SK-N-SH (cell line): ENCODE measurements at regions not wholly inside any gene's neighbourhood (a gene's known extent, or its start where the extent isn't known, plus 50 kb on each side); places are given as distances from the start of the nearest gene placed in this dataset.

ENCODE experiments used
- CTCF ChIA-PET: fragments of 300-600, 350-600 bp; formaldehyde crosslinking; extraction: SDS; loops from one replicate; lab custom pipeline; 2021; lab: Yijun Ruan, JAX
- POLR2A ChIA-PET: fragments of 350-600 bp; sonication (Branson Sonifier 250); formaldehyde crosslinking; extraction: SDS; loops from one replicate; lab custom pipeline; 2020; ENCODE audit warnings: antibody characterized with exemption, inconsistent platforms; lab: Yijun Ruan, JAX
- DNase-seq: peaks from one replicate; pipeline ENCODE4 v3.0.0; 2012
- H2AFZ ChIP-seq: fragments of 200-600 bp; sonication (generic); 2 replicates; pipeline ENCODE4 v1.8.1; 2016; ENCODE audit warnings: antibody characterized with exemption, mild to moderate bottlenecking, low read depth
- H3F3A ChIP-seq: fragments of 200-600 bp; sonication (generic); replicated peaks from 2 replicates; pipeline ENCODE3; 2016; ENCODE audit warnings: antibody characterized with exemption, mild to moderate bottlenecking; ENCODE audit not compliant: insufficient read depth
- H3K27ac ChIP-seq, 2 experiments: fragments of 200-500 bp in 1 of 2; fragments of 200-600 bp in 1 of 2; sonication (Bioruptor generic) in 1 of 2; sonication (generic), shearing (Covaris generic) in 1 of 2; 2 replicates each; pipeline versions ENCODE4 v1.5.1 to v1.6.1; 2014 to 2016; ENCODE audit warnings: low read depth in 2 of 2, inconsistent platforms in 1 of 2, low read length in 1 of 2, mild to moderate bottlenecking in 1 of 2, mixed read lengths in 1 of 2
- H3K27me3 ChIP-seq: fragments of 200-600 bp; sonication (generic), shearing (Covaris generic); 2 replicates; pipeline ENCODE4 v1.6.1; 2016; ENCODE audit warnings: mixed run types; ENCODE audit not compliant: insufficient read depth
- H3K36me3 ChIP-seq, 2 experiments: fragments of 200-500 bp in 1 of 2; fragments of 200-600 bp in 1 of 2; sonication (Bioruptor generic) in 1 of 2; sonication (generic) in 1 of 2; replicated peaks in 1 of 2; 2 replicates each; pipeline versions ENCODE3 to v1.5.1; 2014 to 2016; ENCODE audit warnings: low read length in 1 of 2, mild to moderate bottlenecking in 1 of 2; ENCODE audit not compliant: insufficient read depth in 2 of 2, control insufficient read depth in 1 of 2
- H3K4me1 ChIP-seq, 2 experiments: fragments of 200-500 bp in 1 of 2; fragments of 200-600 bp in 1 of 2; sonication (Bioruptor generic) in 1 of 2; sonication (generic), shearing (Covaris generic) in 1 of 2; 2 replicates each; pipeline versions ENCODE4 v1.5.1 to v1.6.1; 2014 to 2016; ENCODE audit warnings: low read depth in 1 of 2, low read length in 1 of 2, mixed run types in 1 of 2; ENCODE audit not compliant: insufficient read depth in 2 of 2, control insufficient read depth in 1 of 2
- H3K4me2 ChIP-seq: fragments of 200-600 bp; sonication (generic), shearing (Covaris generic); 2 replicates; pipeline ENCODE4 v1.6.1; 2017; ENCODE audit warnings: mixed run types
- H3K4me3 ChIP-seq, 2 experiments: fragments of 200-500 bp in 1 of 2; fragments of 200-600 bp in 1 of 2; sonication (Bioruptor generic) in 1 of 2; sonication (generic), shearing (Covaris generic) in 1 of 2; 2 replicates each; pipeline versions ENCODE4 v1.5.1 to v1.8.1; 2014 to 2016; ENCODE audit warnings: low read depth in 2 of 2, inconsistent platforms in 1 of 2, low read length in 1 of 2, mild to moderate bottlenecking in 1 of 2, mixed read lengths in 1 of 2, moderate library complexity in 1 of 2
- H3K79me2 ChIP-seq: fragments of 200-600 bp; sonication (generic); 2 replicates; pipeline ENCODE4 v1.8.1; 2017; ENCODE audit warnings: mild to moderate bottlenecking; ENCODE audit not compliant: insufficient read depth
- H3K9ac ChIP-seq: fragments of 200-600 bp; sonication (generic); 2 replicates; pipeline ENCODE4 v1.6.1; 2017; ENCODE audit warnings: mixed run types
- H3K9me2 ChIP-seq: fragments of 200-600 bp; sonication (generic); 2 replicates; pipeline ENCODE4 v1.6.1; 2017; ENCODE audit warnings: mixed run types
- H3K9me3 ChIP-seq: fragments of 200-600 bp; sonication (generic); 2 replicates; pipeline ENCODE4 v1.6.1; 2017; ENCODE audit warnings: mixed run types, mild to moderate bottlenecking, moderate library complexity
- H4K20me1 ChIP-seq: fragments of 200-600 bp; sonication (generic); 2 replicates; pipeline ENCODE4 v1.6.1; 2017; ENCODE audit warnings: mild to moderate bottlenecking, mixed run types; ENCODE audit not compliant: insufficient read depth
- CHD2 ChIP-seq: fragments of 150-350 bp; IDR thresholded peaks from 2 replicates; pipeline ENCODE4 v1.6.1; 2018; ENCODE audit warnings: low read length; ENCODE audit not compliant: partially characterized antibody
- CTCF ChIP-seq: fragments of 200-600 bp; sonication (generic); IDR thresholded peaks from 2 replicates; pipeline ENCODE4 v1.6.1; 2017; ENCODE audit warnings: antibody characterized with exemption, mild to moderate bottlenecking, moderate library complexity
- FOSL2 ChIP-seq: IDR thresholded peaks from 2 replicates; pipeline ENCODE4 v1.4.0; 2012; ENCODE audit warnings: low read depth, mild to moderate bottlenecking, moderate library complexity, borderline replicate concordance
- FOXJ3 ChIP-seq: sonication (generic); formaldehyde crosslinking; IDR thresholded peaks from 2 replicates; pipeline ENCODE4 v1.5.1; 2020; ENCODE audit warnings: mild to moderate bottlenecking, missing genetic modification reagents
- FOXM1 ChIP-seq: IDR thresholded peaks from 2 replicates; pipeline ENCODE4 v1.4.0; 2012; ENCODE audit warnings: low read depth, mild to moderate bottlenecking
- GABPA ChIP-seq: IDR thresholded peaks from 2 replicates; pipeline ENCODE4 v1.4.0; 2012; ENCODE audit warnings: low read depth, mild to moderate bottlenecking
- JUND ChIP-seq: IDR thresholded peaks from 2 replicates; pipeline ENCODE4 v1.4.0; 2012
- MEF2A ChIP-seq: IDR thresholded peaks from 2 replicates; pipeline ENCODE4 v1.4.0; 2012; ENCODE audit warnings: low read depth, borderline replicate concordance
- NFIC ChIP-seq: IDR thresholded peaks from 2 replicates; pipeline ENCODE4 v1.4.0; 2012; ENCODE audit warnings: borderline replicate concordance
- POLR2AphosphoS5 ChIP-seq: IDR thresholded peaks from 2 replicates; pipeline ENCODE4 v1.6.1; 2012; ENCODE audit warnings: low read depth, low read length
- RAD21 ChIP-seq: IDR thresholded peaks from 2 replicates; pipeline ENCODE4 v1.6.1; 2012; ENCODE audit warnings: mild to moderate bottlenecking, low read length
- RCOR1 ChIP-seq: fragments of 150-350 bp; IDR thresholded peaks from 2 replicates; pipeline ENCODE4 v1.6.1; 2017; ENCODE audit warnings: antibody characterized with exemption, low read length
- RFX5 ChIP-seq: IDR thresholded peaks from 2 replicates; pipeline ENCODE4 v1.6.1; 2012; ENCODE audit warnings: mild to moderate bottlenecking, improper control_type of control experiment, low read length
- RXRA ChIP-seq: IDR thresholded peaks from 2 replicates; pipeline ENCODE4 v1.4.0; 2012; ENCODE audit warnings: low read depth, mild to moderate bottlenecking, borderline replicate concordance
- TCF12 ChIP-seq: IDR thresholded peaks from 2 replicates; pipeline ENCODE4 v1.4.0; 2012
- YY1 ChIP-seq: IDR thresholded peaks from 2 replicates; pipeline ENCODE4 v1.4.0; 2012; ENCODE audit warnings: low read depth, mild to moderate bottlenecking
- WGBS: methylation state at CpG from one replicate; pipeline ENCODE4 v1.1.6; 2017; ENCODE audit warnings: low lambda C conversion rate; 5-methylcytosine and 5-hydroxymethylcytosine counted together

DNA sequence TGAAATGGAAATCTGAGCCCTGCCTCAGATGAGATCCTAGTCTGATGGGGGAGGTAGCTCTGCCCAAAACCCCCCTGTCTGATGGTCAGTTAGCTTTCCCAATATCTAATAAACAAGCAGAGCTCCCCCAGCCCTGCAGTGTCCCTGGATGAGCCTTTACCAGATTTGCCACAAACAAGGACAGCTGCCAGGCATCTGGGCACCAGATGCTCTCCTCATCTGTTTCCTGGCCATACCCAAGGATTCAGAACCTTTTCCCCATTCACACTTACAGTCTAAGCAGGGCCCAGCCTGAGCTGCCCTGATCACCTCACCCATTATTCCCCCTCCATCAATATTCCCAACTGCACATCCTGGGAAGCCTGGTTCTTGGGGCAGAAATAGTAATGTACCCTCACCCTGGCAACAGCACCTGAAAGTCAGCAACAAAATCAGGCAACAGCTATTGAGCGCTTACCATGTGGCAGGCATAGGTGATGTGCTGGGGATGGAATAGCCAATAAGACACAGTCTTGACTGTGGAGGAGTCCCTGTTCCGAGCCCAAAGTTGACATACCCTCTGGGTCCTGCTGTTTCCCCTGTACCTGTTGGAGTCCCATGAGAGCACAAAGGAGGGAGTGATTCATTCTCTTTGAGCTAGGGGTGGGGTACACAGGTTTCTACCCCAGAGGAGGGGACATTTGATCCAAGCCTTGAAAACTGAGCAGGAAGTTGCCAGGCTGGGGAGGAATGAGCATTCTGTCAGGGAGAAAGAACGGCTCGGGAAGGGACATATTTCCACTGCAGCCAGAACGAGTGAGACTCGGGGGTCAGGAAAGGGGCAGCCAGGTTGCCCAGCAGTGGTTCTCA, 147.4 kb downstream of the TMEM132E start:
- CTCF ChIA-PET: interaction anchor here (0.7 to 1.2 kb wide), 3 partner anchors 57 to 154 kb away, joined by 3 read pairs; no protein-coding TSS in a partner anchor
- DNase-seq: peak; percentile 79
- no peak for TF ChIP-seq YY1
- peak; percentile 50 for TF ChIP-seq CHD2
- TF ChIP-seq TCF12: peak; percentile 41; the same call in 1 of the 2 replicates
- TF ChIP-seq FOXJ3: peak; percentile 9; the same call in 1 of the 2 replicates
- no peak for TF ChIP-seq RAD21
- peak; percentile 48; the same call in 1 of the 2 replicates for TF ChIP-seq RCOR1

DNA sequence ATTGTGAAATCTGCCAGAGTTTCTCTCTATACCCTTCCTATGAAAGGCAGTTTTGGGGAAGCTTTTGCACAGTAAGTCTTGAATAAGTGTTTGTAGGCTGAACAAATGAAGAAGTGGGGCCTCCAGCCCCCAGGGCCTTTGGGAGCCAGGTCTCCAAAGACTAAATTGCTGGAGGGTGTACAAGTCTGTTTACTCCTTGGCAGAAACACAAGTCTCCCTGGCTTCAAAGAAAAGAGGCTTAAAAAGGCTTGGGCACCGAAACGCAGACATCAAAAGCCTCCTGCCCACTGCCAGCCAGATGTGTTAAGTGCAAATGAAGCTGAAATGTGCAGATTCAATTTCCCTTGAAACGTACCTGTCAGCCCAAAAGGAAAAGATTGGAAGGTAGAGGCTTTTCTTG, 146.3 kb downstream of the TMEM132E start:
- CTCF ChIA-PET: no interaction called here

More for the DNA sequence above, 147.4 kb downstream of the TMEM132E start:
- Histone ChIP-seq H3K36me3 (no peaks in the 10 kb centered on the region), H4K20me1 (no peaks in the 10 kb centered on the region), H3K27me3 (no peaks in the 10 kb centered on the region), H3K27ac (no peak overlapping the region), H3K4me3 (no peak overlapping the region), H3K4me2 (no peak overlapping the region), H3K9ac (no peak overlapping the region), H3K9me2 (no peaks in the 10 kb centered on the region), H3K9me3 (no peaks in the 10 kb centered on the region), H2AFZ (no peak overlapping the region), H3K4me1 (peaks cover 0 to 16% of the 10 kb centered on the region in 2 experiments; a peak in 1 of 4 replicates), H3F3A (no peaks in the 10 kb centered on the region), H3K79me2 (no peaks in the 10 kb centered on the region)
- POLR2A ChIA-PET: no interaction called here
- WGBS: 32% methylated on average over 6 of the region's 6 CpGs

More for the DNA sequence above, 146.3 kb downstream of the TMEM132E start:
- Histone ChIP-seq H3K4me1 (peaks cover 0 to 16% of the 10 kb centered on the region in 2 experiments; a peak in 1 of 4 replicates), H3K9ac (no peak overlapping the region), H3K27ac (no peak overlapping the region), H2AFZ (no peak overlapping the region), H3F3A (no peaks in the 10 kb centered on the region), H3K27me3 (no peaks in the 10 kb centered on the region), H3K36me3 (no peaks in the 10 kb centered on the region), H3K9me3 (no peaks in the 10 kb centered on the region), H4K20me1 (no peaks in the 10 kb centered on the region), H3K4me2 (no peak overlapping the region), H3K79me2 (no peaks in the 10 kb centered on the region), H3K4me3 (no peak overlapping the region), H3K9me2 (no peaks in the 10 kb centered on the region)
- no peak for DNase-seq
- TF ChIP-seq CTCF (no peak), GABPA (no peak), YY1 (no peak), NFIC (no peak), RXRA (no peak), POLR2AphosphoS5 (no peak), FOXM1 (no peak), RFX5 (no peak), MEF2A (no peak), FOSL2 (no peak), JUND (no peak)
- POLR2A ChIA-PET: no interaction called here
- WGBS: 36% methylated on average over 3 of the region's 3 CpGs
